ENCODE measurements at regions not wholly inside any gene's neighbourhood (a gene's known extent, or its start where the extent isn't known, plus 50 kb on each side); places are given as distances from the start of the nearest gene placed in this dataset.
"Not testable (repeated sequence)": the region's sequence is repeated elsewhere in the genome, so short reads cannot be mapped to it uniquely, and the experiment has no call there.

DNA sequence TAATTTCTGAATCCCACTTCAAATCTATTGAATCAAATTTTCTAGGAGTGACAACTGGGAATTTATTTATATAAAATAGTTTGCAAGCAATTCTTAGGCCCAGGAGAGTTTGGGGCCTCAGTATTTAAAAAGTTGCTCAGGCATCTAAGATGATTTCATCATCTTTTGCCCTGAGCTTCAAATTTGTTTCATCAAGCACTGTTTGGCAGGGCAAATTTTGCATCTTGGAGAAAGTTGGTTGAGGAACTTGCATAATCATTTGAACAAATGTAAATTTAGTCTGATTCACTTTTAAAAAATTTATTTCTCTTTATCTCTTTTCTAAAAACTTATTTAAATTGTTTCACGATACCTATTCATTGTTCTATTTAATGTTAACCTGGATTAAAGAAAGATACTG is 702.8 kb downstream of the SI start:
- DNase-seq (ENCODE audit: low spot score): no peak

DNA sequence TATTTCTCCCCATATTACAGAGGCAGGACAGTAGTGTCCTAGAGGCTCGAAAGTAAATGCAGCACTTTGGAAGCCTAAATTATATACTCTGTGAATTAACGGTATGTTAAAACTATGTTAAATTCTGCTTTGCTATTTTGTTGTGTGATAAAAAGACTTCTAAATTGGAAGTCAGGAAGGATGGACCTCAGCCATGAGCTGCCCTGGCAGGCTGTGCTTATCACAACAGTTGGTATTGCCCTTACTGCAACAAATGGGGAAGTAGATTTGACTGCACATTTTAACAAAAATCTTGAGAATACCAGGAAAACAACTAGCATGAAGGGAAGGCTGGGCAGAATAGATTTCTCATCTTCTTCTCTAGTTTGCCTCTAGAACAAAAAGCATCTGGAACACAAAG is 706.6 kb downstream of the SI start:
- DNase-seq (ENCODE audit: low spot score): no peak

DNA sequence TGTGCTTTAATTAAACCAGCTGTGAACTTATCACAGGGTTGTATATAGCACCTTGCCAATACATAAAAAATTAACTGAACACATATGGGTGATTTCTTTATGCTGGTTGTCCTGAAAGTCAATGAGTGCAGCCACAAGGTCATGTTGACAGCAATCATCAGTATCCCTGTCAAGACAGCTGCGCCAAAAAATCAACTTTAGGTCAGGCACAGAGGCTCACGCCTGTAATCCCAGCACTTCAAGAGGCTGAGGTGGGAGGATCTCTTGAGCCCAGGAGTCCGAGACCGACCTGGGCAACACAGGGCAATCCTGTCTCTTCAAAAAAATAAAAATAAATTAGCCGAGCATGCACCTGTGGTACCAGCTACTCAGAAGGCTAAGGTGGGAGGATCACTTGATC is 707.3 kb downstream of the SI start:
- no peak for DNase-seq (ENCODE audit: low spot score)

DNA sequence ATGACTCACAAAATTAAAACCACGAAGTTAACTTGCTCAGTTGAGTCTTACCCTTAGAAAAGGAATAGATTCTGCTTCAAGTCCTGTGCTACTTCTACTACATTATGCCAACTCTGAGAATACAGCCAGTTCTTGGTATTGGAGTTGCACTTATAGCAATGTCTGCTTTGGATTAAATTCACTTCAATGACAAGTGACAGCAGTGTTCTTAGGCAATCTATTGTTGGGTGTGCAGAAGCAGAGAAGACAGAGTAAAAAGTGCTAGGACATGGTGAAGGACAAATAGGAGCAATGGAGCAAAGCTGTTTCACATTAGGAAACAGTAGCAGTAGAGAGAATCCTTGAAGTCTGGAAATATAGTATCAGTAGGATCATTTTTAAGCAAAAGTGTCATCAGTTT is 713.1 kb downstream of the SI start:
- no peak for DNase-seq (ENCODE audit: low spot score)

DNA sequence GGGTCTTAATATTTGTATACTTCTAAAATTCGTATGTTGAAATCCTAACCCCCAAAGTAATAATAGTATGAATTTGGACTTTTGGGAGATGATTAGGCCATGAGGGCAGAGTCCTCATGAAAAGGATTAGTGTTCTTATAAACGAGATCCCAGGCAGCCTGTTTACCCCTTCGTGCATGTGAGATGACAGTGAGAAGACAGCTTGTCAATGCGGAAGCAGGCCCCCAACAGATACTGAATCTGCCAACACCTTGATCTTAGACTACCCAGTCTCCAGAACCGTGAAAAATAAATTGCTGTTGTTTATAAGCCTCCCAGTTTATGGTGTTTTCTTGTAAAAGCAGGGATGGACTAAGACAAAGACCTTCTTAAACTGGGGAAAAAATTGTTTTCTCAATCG is 714.2 kb downstream of the SI start:
- DNase-seq (ENCODE audit: low spot score): no peak

DNA sequence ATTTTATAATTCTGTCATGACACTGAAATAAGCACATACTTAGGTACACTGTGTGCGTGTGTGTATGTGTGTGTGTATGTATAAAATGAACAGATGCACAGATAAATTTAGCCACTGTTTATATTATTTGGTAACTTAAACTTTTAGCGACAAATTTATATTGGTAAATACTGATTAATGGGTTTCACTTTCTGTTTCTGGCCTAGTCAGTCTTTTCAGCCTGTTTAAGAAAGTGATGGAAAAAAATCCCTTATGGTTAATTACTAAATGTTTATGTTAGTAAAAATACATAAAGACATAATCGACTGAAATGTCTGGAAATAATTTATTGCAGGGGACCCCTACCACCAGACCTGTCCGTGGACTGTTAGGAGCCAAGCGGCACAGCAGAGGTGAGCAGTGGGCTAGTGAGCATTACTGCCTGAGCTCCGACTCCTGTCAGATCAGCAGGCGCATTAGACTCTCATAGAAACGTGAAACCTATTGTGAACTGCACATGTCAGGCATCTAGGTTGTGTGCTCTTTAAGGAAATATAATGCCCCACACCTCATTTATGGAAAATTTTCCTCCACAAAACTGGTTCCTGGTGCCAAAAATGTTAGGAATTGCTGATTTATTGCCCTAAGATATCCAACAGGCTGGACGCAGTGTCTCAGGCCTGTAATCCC is 717.4 kb downstream of the SI start:
- DNase-seq (ENCODE audit: low spot score): no peak

DNA sequence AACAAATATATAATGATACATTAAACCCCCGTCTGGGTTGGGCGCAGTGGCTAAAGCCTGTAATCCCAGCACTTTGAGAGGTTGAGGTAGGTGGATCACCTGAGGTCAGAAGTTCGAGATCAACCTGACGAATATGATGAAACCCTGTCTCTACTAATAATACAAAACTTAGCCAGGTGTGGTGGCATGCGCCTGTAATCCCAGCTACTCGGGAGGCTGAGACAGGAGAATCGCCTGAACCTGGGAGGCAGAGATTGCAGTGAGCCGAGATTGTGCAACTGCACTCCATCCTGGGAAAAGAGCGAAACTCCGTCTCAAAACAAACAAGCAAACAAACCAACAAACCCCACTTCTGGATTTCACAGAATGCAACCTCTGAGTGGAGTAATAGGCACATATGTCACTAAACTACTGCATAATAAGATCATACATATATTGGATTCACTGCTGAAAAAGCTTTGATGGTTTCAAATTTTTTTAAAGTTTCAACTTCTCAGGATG is 718.2 kb downstream of the SI start:
- DNase-seq (ENCODE audit: low spot score): no peak

DNA sequence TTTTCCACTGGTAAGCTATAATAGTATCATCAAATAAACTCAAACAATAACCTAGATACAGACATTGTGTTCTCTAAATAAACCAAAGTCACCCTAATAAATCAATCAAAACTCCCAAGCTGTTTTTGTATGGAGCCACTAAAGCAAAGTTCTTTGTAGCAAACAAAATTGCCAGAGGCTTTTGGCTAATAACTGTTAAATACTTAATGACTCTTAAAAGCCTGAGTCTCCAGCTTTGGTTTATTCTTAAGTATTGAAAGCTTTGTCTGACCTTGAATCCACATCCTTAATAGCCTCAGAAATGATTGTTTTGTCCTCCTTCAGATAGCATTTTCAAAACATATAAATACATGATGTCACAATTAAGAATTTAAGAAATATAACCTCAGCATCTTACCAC is 725.3 kb downstream of the SI start:
- DNase-seq (ENCODE audit: low spot score): no peak

DNA sequence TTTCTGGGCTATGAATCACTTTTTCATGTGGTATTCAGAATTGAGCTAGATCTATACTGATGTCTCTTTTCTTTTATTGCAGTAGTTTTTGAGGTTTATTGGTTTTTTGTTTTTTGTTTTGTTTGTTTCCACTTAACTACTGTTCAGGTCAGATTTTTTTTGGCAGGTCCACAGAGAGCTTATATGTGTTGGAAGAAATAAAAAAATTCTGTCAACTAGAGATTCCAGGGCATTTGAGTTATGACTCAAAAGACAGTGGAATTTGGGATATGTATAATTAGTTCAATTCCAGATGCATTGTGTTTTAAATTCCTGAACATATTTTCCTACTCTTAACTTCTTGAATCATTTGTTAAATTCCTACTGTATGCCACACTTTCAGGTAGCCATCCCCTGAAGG is 727.2 kb downstream of the SI start:
- no peak for DNase-seq (ENCODE audit: low spot score)

DNA sequence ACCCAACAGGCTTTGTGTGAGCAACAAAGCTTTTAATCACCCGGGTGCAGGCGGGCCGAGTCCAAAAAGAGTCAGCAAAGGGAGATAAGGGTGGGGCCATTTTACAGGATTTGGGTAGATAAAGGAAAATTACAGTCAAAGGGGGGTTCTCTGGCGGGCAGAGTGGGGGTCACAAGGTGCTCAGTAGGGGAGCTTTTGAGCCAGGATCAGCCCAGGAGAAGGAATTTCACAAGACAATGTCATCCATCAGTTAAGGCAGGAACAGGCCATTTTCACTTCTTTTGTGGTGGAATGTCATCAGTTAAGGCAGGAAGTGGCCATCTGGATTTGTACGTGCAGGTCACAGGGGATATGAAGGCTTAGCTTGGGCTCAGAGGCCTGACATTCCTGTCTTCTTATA is 736.1 kb downstream of the SI start:
- DNase-seq (ENCODE audit: low spot score): not testable (repeated sequence)

DNA sequence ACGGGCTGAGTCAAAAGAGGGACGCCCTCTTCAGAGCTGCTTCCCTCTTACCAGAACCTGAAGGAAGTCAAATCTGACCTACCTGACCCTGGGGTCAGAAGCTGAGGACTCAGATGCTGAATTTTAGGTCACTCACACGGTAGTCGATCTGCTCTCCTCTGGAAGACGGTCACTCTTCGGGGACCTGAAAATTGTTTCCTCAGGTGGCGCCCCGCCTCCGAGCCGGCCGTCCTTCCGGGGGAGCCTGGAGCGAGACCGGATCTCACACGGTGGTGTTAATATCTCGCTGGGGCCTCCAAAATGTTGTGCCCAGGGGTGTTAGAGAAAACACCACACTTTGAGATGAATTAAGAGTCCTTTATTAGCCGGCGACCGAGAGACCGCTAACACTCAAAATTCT is 737.2 kb downstream of the SI start:
- no peak for DNase-seq (ENCODE audit: low spot score)

DNA sequence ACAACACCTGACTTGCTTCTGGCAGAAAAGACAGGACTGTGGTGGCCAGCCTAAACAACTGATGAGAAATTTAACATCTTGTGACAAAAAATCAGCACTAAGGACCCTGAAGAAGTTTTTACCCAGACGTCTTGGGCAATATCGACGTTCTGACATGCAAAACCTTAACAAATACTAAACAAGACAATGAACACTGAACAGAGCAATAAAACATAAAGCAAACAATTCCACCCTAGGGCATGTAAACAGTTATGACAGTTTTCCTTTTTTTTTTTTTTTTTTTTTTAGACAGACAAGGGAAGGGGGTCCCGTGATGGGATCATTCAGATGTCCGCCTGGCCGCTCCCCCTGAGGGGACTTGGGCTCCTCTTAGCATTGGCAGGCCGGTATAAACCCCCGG is 738.0 kb downstream of the SI start:
- no peak for DNase-seq (ENCODE audit: low spot score)

DNA sequence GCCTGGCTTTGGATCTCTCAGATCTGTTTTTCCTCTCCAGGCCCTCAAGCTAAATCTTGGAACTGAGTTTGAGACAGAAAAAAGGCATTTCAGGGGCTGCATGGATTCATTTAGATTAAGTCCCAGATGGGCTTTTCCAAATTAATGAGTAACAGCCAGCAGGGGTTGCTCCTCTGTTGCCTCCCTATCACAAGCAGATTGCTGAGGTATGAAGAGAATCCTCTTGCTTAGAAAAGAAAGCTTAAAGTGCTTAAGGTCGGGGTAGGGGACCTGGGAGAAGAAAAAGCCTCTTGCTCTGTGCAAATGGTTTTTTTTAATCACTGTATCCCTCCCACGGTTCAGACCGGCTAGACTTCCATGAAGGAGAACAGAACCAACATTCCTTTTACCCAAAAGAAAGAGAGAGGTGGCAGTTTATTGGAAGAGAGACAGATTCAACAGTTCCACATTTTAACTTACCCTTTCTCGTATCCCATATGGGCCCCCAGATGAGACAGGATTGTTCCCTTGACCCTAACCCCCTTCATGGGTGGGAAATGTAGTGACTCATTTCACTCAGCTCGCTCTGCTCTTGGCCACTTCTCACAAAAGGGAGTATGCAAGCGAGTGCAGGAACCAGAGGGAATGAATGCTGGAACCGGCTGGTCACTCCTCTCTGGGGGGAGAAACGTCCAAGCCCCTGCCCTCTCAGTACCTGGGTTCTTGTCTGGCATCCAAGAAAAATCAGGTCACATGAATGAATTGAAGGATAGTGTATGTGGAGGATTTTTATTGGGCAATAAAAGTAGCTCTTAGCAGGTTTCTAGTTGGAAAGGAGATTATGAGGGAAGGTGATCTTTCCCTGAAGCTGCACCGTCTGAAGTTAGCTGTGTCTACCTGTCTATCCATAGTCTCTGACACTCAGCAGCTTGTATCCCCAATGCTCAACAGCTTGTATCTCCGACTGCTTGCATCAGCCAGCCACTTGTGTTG is 745.2 kb downstream of the SI start:
- no peak for DNase-seq (ENCODE audit: low spot score)

DNA sequence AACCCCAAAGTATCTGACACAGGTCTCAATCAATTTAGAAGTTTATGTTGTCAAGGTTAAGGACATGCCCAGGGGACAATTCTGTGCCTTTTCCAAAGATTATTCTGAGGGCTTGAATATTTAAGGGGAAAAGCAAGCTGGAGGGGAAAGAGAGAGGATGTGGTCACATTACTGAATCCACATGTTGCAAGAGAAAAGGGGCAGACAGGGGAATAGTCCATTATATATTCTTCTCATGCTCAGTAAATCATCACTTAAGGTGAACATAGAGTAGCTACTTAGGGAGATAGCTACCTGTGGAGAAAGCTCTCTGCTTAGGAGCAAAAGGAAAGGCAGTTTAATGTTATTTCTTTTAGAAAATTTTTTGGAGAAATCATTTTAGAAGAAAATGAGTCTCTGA is 751.6 kb downstream of the SI start:
- DNase-seq (ENCODE audit: low spot score): no peak

DNA sequence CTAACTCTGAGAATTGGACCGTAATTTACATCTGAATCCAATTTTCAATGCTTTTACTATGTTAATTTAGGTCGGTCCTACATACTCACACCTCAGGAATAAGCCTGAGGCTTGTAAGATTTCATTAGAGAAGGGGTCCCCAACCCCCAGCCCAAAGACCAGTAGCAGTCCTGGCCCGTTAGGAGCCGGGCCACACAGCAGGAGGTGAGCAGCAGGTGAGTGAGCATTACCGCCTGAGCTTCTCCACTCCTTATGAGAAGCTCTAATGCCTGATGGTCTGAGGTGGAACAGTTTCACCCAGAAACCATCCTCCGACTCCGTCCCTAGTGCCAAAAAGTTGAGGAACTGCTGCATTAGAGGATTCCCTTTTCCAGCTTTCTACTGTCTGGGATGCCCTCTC is 757.3 kb downstream of the SI start:
- DNase-seq (ENCODE audit: low spot score): no peak

DNA sequence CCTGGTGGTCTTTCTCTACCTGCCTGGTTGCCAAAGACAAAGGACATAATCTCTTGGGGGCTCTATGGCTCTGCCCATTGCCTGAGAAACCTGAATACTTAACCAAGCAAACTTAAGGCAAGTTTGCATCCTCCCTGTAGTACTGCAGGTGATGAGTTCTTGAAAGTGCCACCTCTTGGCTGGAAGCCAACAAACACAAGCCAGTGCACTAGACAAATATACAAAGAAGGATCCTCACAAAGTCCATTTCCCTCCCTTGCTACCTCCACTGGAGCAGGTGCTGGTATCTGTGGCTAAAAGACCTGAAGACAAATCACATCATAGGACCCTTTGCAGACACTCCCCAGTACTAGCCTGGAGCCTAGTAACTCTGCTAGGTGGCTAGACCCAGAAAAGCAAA is 772.3 kb downstream of the SI start:
- DNase-seq (ENCODE audit: low spot score): no peak

DNA sequence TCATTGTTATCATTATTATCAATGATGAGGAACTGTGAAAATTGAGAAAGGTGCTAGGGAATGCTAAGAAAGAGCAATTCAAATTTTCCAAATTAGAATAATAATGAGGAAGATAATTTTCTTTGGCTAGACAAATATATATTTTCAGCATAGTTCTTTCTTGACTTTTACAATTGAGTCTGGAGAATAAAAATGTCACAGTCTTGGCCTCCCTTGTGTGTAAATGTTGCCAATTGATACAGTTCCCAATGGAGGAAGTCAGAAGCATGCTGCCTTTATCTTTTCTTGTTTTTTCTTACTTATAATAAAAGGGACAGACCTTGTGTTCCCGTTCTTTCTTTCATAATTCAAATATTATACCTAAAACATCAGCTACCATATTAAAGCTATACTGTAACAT is 774.4 kb downstream of the SI start:
- DNase-seq (ENCODE audit: low spot score): no peak

DNA sequence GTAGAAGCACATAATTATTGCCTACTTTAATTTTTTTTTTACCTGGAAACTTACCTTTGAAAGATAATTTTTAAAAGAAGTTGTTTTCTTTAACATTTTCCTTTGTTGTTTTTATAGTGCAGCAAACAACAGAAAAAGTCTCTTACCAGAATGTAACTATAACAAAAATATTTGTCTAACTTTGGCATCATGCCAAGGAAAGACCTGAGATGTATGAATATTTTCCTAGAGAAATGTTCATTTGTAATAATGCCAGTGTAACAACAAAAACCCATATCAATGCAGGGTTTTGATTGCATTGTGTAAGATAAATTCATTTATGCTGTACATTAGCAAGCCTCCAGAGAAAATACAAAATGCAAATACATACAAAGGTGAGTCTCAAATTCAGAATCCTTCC is 775.7 kb downstream of the SI start:
- no peak for DNase-seq (ENCODE audit: low spot score)

DNA sequence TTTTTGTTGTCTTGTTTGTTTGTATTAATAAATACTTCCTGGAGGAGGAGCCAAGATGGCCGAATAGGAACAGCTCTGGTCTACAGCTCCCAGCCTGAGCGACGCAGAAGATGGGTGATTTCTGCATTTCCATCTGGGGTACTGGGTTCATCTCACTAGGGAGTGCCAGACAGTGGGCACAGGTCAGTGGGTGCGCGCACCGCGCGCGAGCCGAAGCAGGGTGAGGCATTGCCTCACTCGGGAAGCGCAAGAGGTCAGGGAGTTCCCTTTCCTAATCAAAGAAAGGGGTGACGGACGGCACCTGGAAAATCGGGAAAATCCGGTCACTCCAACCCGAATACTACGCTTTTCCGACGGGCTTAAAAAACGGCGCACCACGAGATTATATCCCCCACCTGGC is 786.8 kb downstream of the SI start:
- DNase-seq (ENCODE audit: low spot score): not testable (repeated sequence)

DNA sequence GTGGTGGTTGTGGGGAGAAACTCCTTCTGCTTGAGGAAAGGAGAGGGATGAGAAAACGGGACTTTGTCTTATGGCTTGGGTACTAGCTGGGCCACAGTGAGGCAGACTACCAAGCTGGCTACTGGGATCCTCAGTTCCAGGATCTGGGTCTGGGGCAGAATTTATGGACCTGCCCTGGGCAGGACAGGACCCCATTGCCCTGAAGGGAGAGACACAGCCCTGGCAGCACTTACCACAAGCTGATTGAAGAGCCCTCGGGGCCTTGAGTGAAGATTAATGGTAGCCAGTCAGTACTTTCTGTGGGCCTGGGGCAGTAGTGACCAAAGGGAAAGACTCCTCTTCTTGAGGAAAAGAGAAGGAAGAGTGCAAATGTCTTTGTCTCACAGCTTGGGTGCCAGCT is 799.7 kb downstream of the SI start:
- DNase-seq (ENCODE audit: low spot score): no peak

DNA sequence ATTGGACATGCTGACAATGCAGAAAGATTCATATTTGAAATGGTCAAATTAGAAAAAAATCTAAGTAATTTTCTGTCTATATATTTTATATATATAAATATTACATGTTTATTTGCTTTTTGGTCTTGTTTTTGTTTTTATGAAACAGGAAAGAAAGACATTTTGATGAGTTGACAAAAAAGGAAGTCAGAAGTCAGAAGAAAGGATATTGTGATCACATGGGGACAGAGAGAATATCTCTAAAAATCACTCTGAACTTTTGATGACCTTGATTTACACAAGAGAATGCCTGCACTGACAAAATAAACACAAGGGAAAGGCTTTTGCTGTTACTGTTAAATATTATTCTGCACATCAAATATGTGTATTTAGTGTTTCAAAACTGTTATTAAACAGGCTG is 811.2 kb downstream of the SI start:
- DNase-seq (ENCODE audit: low spot score): no peak

DNA sequence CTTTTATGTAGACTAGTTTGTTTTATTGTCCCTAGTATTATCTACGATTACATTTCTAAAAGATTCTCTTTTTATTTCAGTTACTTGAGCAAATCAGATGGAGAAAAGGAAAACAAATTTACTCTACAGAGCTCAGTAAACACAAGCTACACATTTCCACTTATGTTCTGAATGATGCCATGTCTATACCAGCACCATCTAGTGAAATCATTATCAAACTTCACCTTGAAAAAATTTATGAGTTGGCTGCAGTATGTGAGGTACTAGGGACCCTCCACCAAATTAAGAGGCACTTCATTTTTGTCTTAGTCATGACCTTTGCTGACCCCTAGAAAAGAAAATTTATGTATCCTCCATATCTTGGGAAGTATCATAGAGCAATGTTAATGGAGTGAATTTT is 827.4 kb downstream of the SI start:
- DNase-seq (ENCODE audit: low spot score): no peak

DNA sequence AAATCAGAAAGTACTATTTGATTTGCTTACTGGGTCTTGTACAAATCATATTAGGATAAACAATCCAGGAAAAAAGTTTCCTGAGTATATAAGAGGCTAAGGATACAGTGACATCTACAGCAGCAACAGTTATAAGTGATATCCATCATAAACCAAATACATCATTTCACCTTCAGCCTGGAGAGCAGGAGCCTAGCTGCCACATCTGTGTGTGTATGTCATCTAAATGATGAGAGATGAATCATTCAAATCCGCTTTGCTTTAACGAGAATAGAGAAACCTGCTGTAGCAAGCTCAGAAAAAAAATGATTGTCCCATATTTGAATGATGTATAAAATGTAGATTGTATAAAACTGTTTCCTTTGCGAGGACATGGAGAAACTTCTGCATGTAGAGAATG is 841.4 kb downstream of the SI start:
- no peak for DNase-seq (ENCODE audit: low spot score)
